ENCODE measurements at regions not wholly inside any gene's neighbourhood (a gene's known extent, or its start where the extent isn't known, plus 50 kb on each side); places are given as distances from the start of the nearest gene placed in this dataset.
"Not testable (repeated sequence)": the region's sequence is repeated elsewhere in the genome, so short reads cannot be mapped to it uniquely, and the experiment has no call there.

- peaks cover 12 to 18% of the 10 kb centered on the region in 2 donors for H3K4me1 ChIP-seq (ENCODE audit: control insufficient read depth in 1 of 2, insufficient read depth in 2 of 2, low read length in 2 of 2)
- no peaks in the 10 kb centered on the region for H3K36me3 ChIP-seq (ENCODE audit: control insufficient read depth in 1 of 2, insufficient read depth in 2 of 2, low read length in 2 of 2)
- H3K9me3 ChIP-seq (ENCODE audit: control insufficient read depth in 1 of 2, low read length in 2 of 2): no peaks in the 10 kb centered on the region
- no peaks in the 10 kb centered on the region for H3K27me3 ChIP-seq (ENCODE audit: control insufficient read depth in 1 of 2, insufficient read depth in 2 of 2, low read length in 2 of 2)
- H3K4me3 ChIP-seq (ENCODE audit: low read depth in 1 of 2, low read length in 2 of 2): no peak overlapping the region
- no peak overlapping the region for H3K9ac ChIP-seq (ENCODE audit: low read depth in 1 of 2, low read length in 2 of 2)
- no peak overlapping the region for H3K27ac ChIP-seq (ENCODE audit: low read depth, low read length)
Observed at GRCh38 chr13:33353210-33353609, 67.7 kb upstream of the STARD13 start.

GRCh38 chr13:33353646-33354045 lies 68.1 kb upstream of the STARD13 start:
- H3K27me3 ChIP-seq (ENCODE audit: control insufficient read depth in 1 of 2, insufficient read depth in 2 of 2, low read length in 2 of 2): no peaks in the 10 kb centered on the region
- no peaks in the 10 kb centered on the region for H3K9me3 ChIP-seq (ENCODE audit: control insufficient read depth in 1 of 2, low read length in 2 of 2)
- no peak overlapping the region for H3K4me3 ChIP-seq (ENCODE audit: low read depth in 1 of 2, low read length in 2 of 2)
- H3K4me1 ChIP-seq (ENCODE audit: control insufficient read depth in 1 of 2, insufficient read depth in 2 of 2, low read length in 2 of 2): peaks cover 12 to 18% of the 10 kb centered on the region in 2 donors
- H3K36me3 ChIP-seq (ENCODE audit: control insufficient read depth in 1 of 2, insufficient read depth in 2 of 2, low read length in 2 of 2): no peaks in the 10 kb centered on the region
- H3K9ac ChIP-seq (ENCODE audit: low read depth in 1 of 2, low read length in 2 of 2): no peak overlapping the region
- no peak overlapping the region for H3K27ac ChIP-seq (ENCODE audit: low read depth, low read length)

GRCh38 chr13:33355201-33355895 lies 69.8 kb upstream of the STARD13 start:
- peaks cover 6 to 11% of the 10 kb centered on the region in 2 donors for H3K4me1 ChIP-seq (ENCODE audit: control insufficient read depth in 1 of 2, insufficient read depth in 2 of 2, low read length in 2 of 2)
- no peaks in the 10 kb centered on the region for H3K27me3 ChIP-seq (ENCODE audit: control insufficient read depth in 1 of 2, insufficient read depth in 2 of 2, low read length in 2 of 2)
- no peaks in the 10 kb centered on the region for H3K36me3 ChIP-seq (ENCODE audit: control insufficient read depth in 1 of 2, insufficient read depth in 2 of 2, low read length in 2 of 2)
- H3K27ac ChIP-seq (ENCODE audit: low read depth, low read length): no peak overlapping the region
- H3K9ac ChIP-seq (ENCODE audit: low read depth in 1 of 2, low read length in 2 of 2): no peak overlapping the region
- H3K4me3 ChIP-seq (ENCODE audit: low read depth in 1 of 2, low read length in 2 of 2): no peak overlapping the region
- H3K9me3 ChIP-seq (ENCODE audit: control insufficient read depth in 1 of 2, low read length in 2 of 2): no peaks in the 10 kb centered on the region

GRCh38 chr13:33358076-33358475 lies 72.5 kb upstream of the STARD13 start:
- not testable (repeated sequence) for H3K9me3 ChIP-seq (ENCODE audit: control insufficient read depth in 1 of 2, low read length in 2 of 2); H3K9ac ChIP-seq (ENCODE audit: low read depth in 1 of 2, low read length in 2 of 2); H3K36me3 ChIP-seq (ENCODE audit: control insufficient read depth in 1 of 2, insufficient read depth in 2 of 2, low read length in 2 of 2); H3K27ac ChIP-seq (ENCODE audit: low read depth, low read length); H3K4me3 ChIP-seq (ENCODE audit: low read depth in 1 of 2, low read length in 2 of 2); H3K4me1 ChIP-seq (ENCODE audit: control insufficient read depth in 1 of 2, insufficient read depth in 2 of 2, low read length in 2 of 2); H3K27me3 ChIP-seq (ENCODE audit: control insufficient read depth in 1 of 2, insufficient read depth in 2 of 2, low read length in 2 of 2)

GRCh38 chr13:33362986-33363727 lies 77.6 kb upstream of the STARD13 start:
- H3K4me1 ChIP-seq (ENCODE audit: control insufficient read depth in 1 of 2, insufficient read depth in 2 of 2, low read length in 2 of 2): peaks cover 14 to 26% of the 10 kb centered on the region in 2 donors
- H3K4me3 ChIP-seq (ENCODE audit: low read depth in 1 of 2, low read length in 2 of 2): no peak overlapping the region
- H3K27me3 ChIP-seq (ENCODE audit: control insufficient read depth in 1 of 2, insufficient read depth in 2 of 2, low read length in 2 of 2): no peaks in the 10 kb centered on the region
- H3K27ac ChIP-seq (ENCODE audit: low read depth, low read length): no peak overlapping the region
- no peak overlapping the region for H3K9ac ChIP-seq (ENCODE audit: low read depth in 1 of 2, low read length in 2 of 2)
- no peaks in the 10 kb centered on the region for H3K9me3 ChIP-seq (ENCODE audit: control insufficient read depth in 1 of 2, low read length in 2 of 2)
- H3K36me3 ChIP-seq (ENCODE audit: control insufficient read depth in 1 of 2, insufficient read depth in 2 of 2, low read length in 2 of 2): no peaks in the 10 kb centered on the region

GRCh38 chr13:33364192-33364591 lies 78.6 kb upstream of the STARD13 start:
- Histone ChIP-seq H3K9ac (ENCODE audit: low read depth in 1 of 2, low read length in 2 of 2) (no peak overlapping the region), H3K27ac (ENCODE audit: low read depth, low read length) (no peak overlapping the region), H3K27me3 (ENCODE audit: control insufficient read depth in 1 of 2, insufficient read depth in 2 of 2, low read length in 2 of 2) (no peaks in the 10 kb centered on the region), H3K4me1 (ENCODE audit: control insufficient read depth in 1 of 2, insufficient read depth in 2 of 2, low read length in 2 of 2) (peaks cover 14 to 30% of the 10 kb centered on the region in 2 donors), H3K9me3 (ENCODE audit: control insufficient read depth in 1 of 2, low read length in 2 of 2) (no peaks in the 10 kb centered on the region), H3K4me3 (ENCODE audit: low read depth in 1 of 2, low read length in 2 of 2) (no peak overlapping the region), H3K36me3 (ENCODE audit: control insufficient read depth in 1 of 2, insufficient read depth in 2 of 2, low read length in 2 of 2) (no peaks in the 10 kb centered on the region)

- H3K9me3 ChIP-seq (ENCODE audit: control insufficient read depth in 1 of 2, low read length in 2 of 2): no peaks in the 10 kb centered on the region
- H3K4me3 ChIP-seq (ENCODE audit: low read depth in 1 of 2, low read length in 2 of 2): no peak overlapping the region
- no peak overlapping the region for H3K9ac ChIP-seq (ENCODE audit: low read depth in 1 of 2, low read length in 2 of 2)
- peaks cover 14 to 30% of the 10 kb centered on the region in 2 donors for H3K4me1 ChIP-seq (ENCODE audit: control insufficient read depth in 1 of 2, insufficient read depth in 2 of 2, low read length in 2 of 2)
- no peaks in the 10 kb centered on the region for H3K36me3 ChIP-seq (ENCODE audit: control insufficient read depth in 1 of 2, insufficient read depth in 2 of 2, low read length in 2 of 2)
- H3K27me3 ChIP-seq (ENCODE audit: control insufficient read depth in 1 of 2, insufficient read depth in 2 of 2, low read length in 2 of 2): no peaks in the 10 kb centered on the region
- H3K27ac ChIP-seq (ENCODE audit: low read depth, low read length): no peak overlapping the region
Observed at GRCh38 chr13:33366469-33367062, 81.0 kb upstream of the STARD13 start.

- Histone ChIP-seq H3K9me3 (ENCODE audit: control insufficient read depth in 1 of 2, low read length in 2 of 2) (no peaks in the 10 kb centered on the region), H3K4me3 (ENCODE audit: low read depth in 1 of 2, low read length in 2 of 2) (no peak overlapping the region), H3K27me3 (ENCODE audit: control insufficient read depth in 1 of 2, insufficient read depth in 2 of 2, low read length in 2 of 2) (no peaks in the 10 kb centered on the region), H3K4me1 (ENCODE audit: control insufficient read depth in 1 of 2, insufficient read depth in 2 of 2, low read length in 2 of 2) (peaks cover 14 to 34% of the 10 kb centered on the region in 2 donors), H3K36me3 (ENCODE audit: control insufficient read depth in 1 of 2, insufficient read depth in 2 of 2, low read length in 2 of 2) (no peaks in the 10 kb centered on the region), H3K27ac (ENCODE audit: low read depth, low read length) (no peak overlapping the region), H3K9ac (ENCODE audit: low read depth in 1 of 2, low read length in 2 of 2) (no peak overlapping the region)
Observed at GRCh38 chr13:33367171-33367895, 81.8 kb upstream of the STARD13 start.

- no peak overlapping the region for H3K4me3 ChIP-seq (ENCODE audit: low read depth in 1 of 2, low read length in 2 of 2)
- H3K9me3 ChIP-seq (ENCODE audit: control insufficient read depth in 1 of 2, low read length in 2 of 2): no peaks in the 10 kb centered on the region
- no peak overlapping the region for H3K9ac ChIP-seq (ENCODE audit: low read depth in 1 of 2, low read length in 2 of 2)
- no peaks in the 10 kb centered on the region for H3K27me3 ChIP-seq (ENCODE audit: control insufficient read depth in 1 of 2, insufficient read depth in 2 of 2, low read length in 2 of 2)
- H3K36me3 ChIP-seq (ENCODE audit: control insufficient read depth in 1 of 2, insufficient read depth in 2 of 2, low read length in 2 of 2): no peaks in the 10 kb centered on the region
- H3K4me1 ChIP-seq (ENCODE audit: control insufficient read depth in 1 of 2, insufficient read depth in 2 of 2, low read length in 2 of 2): peaks cover 14 to 34% of the 10 kb centered on the region in 2 donors
- no peak overlapping the region for H3K27ac ChIP-seq (ENCODE audit: low read depth, low read length)
Observed at GRCh38 chr13:33367926-33368325, 82.4 kb upstream of the STARD13 start.

GRCh38 chr13:33369073-33369472 lies 83.5 kb upstream of the STARD13 start:
- no peaks in the 10 kb centered on the region for H3K36me3 ChIP-seq (ENCODE audit: control insufficient read depth in 1 of 2, insufficient read depth in 2 of 2, low read length in 2 of 2)
- H3K27ac ChIP-seq (ENCODE audit: low read depth, low read length): no peak overlapping the region
- no peak overlapping the region for H3K4me3 ChIP-seq (ENCODE audit: low read depth in 1 of 2, low read length in 2 of 2)
- H3K9ac ChIP-seq (ENCODE audit: low read depth in 1 of 2, low read length in 2 of 2): no peak overlapping the region
- H3K9me3 ChIP-seq (ENCODE audit: control insufficient read depth in 1 of 2, low read length in 2 of 2): no peaks in the 10 kb centered on the region
- H3K27me3 ChIP-seq (ENCODE audit: control insufficient read depth in 1 of 2, insufficient read depth in 2 of 2, low read length in 2 of 2): no peaks in the 10 kb centered on the region
- peaks cover 14 to 34% of the 10 kb centered on the region in 2 donors for H3K4me1 ChIP-seq (ENCODE audit: control insufficient read depth in 1 of 2, insufficient read depth in 2 of 2, low read length in 2 of 2)

Data from duodenal mucosa (tissue), 2 donors.